A673 (cell line): ENCODE measurements at regions not wholly inside any gene's neighbourhood (a gene's known extent, or its start where the extent isn't known, plus 50 kb on each side); places are given as distances from the start of the nearest gene placed in this dataset.

Experiments used
- BruUV-seq: library from RNA; stranded (reverse); fragments of 400-500 nt; replicated peaks from 2 replicates; lab custom pipeline; 2021; lab: Mats Ljungman, UMichigan
- CTCF ChIA-PET: fragments of 300-600 bp; sonication (Branson Sonifier 250); formaldehyde crosslinking; loops from one replicate; lab custom pipeline; 2022; ENCODE audit warnings: antibody characterized with exemption; lab: Charles Lee
- POLR2A ChIA-PET: fragments of 300-600 bp; sonication (Branson Sonifier 250); formaldehyde crosslinking; loops from one replicate; lab custom pipeline; 2022; ENCODE audit warnings: antibody characterized with exemption; ENCODE audit not compliant: low non-redundant PET; lab: Charles Lee
- DNase-seq: peaks from one replicate; pipeline ENCODE4 v3.0.0-alpha.2; 2015; ENCODE audit warnings: low spot score
- H3K27ac ChIP-seq: fragments of 200-600 bp; sonication (generic); 2 replicates; pipeline ENCODE4 v1.5.1; 2016; ENCODE audit warnings: mixed run types, low read depth, mild to moderate bottlenecking, mixed read lengths, antibody characterized with exemption, low read length; ENCODE audit not compliant: poor library complexity, severe bottlenecking
- H3K27me3 ChIP-seq: fragments of 200-600 bp; sonication (generic); replicated peaks from 2 replicates; pipeline ENCODE4 v1.6.1; 2017; ENCODE audit warnings: mixed run types, low read depth, mild to moderate bottlenecking, mixed read lengths, antibody characterized with exemption, low read length; ENCODE audit not compliant: insufficient read depth, poor library complexity
- H3K36me3 ChIP-seq: fragments of 200-600 bp; sonication (generic); 2 replicates; pipeline ENCODE4 v1.6.1; 2016; ENCODE audit warnings: mixed run types, mild to moderate bottlenecking, mixed read lengths, antibody characterized with exemption, low read length; ENCODE audit not compliant: insufficient read depth, poor library complexity, severe bottlenecking
- H3K4me1 ChIP-seq: fragments of 200-600 bp; sonication (generic); 2 replicates; pipeline ENCODE4 v1.6.1; 2017; ENCODE audit warnings: mixed run types, mild to moderate bottlenecking, mixed read lengths, antibody characterized with exemption, low read length; ENCODE audit not compliant: insufficient read depth, poor library complexity, severe bottlenecking
- H3K4me3 ChIP-seq: fragments of 200-600 bp; sonication (generic); 2 replicates; pipeline ENCODE4 v1.5.1; 2016; ENCODE audit warnings: low read depth, mixed run types, mild to moderate bottlenecking, mixed read lengths, low read length; ENCODE audit not compliant: poor library complexity, severe bottlenecking
- H3K9me3 ChIP-seq: fragments of 200-600 bp; sonication (generic); 2 replicates; pipeline ENCODE4 v1.6.1; 2016; ENCODE audit warnings: mixed run types, low read depth, mild to moderate bottlenecking, mixed read lengths, antibody characterized with exemption, low read length; ENCODE audit not compliant: poor library complexity, severe bottlenecking
- EZH2 ChIP-seq: fragments of 200-600 bp; sonication (generic); IDR thresholded peaks from 2 replicates; pipeline ENCODE4 v1.6.1; 2017; ENCODE audit warnings: borderline replicate concordance, low read depth, mild to moderate bottlenecking, mixed read lengths, antibody characterized with exemption, low read length; ENCODE audit not compliant: poor library complexity, severe bottlenecking
- intact Hi-C: fragments of 100-400 bp; cut with micrococcal nuclease; formaldehyde crosslinking; loops from one replicate; pipeline ENCODE4 v1.10.0; 2022; ENCODE audit not compliant: unreplicated experiment
- TF ChIP-seq, protein P1 (sequence below): fragments of 300-800, 200-600 bp; sonication (generic); conservative IDR thresholded peaks from 2 replicates; pipeline ENCODE4 v1.5.1; 2017; ENCODE audit warnings: low read depth, mild to moderate bottlenecking, antibody characterized with exemption, low read length, moderate library complexity, mixed read lengths

GRCh38 chr15:37638691-37639090 is 295.7 kb upstream of the TMCO5A start:
- ChIA-PET CTCF (no interaction called here), POLR2A (no interaction called here)
- no peaks in the 10 kb centered on the region for H3K27me3 ChIP-seq
- H3K27ac ChIP-seq = no peak overlapping the region
- DNase-seq = no peak
- BruUV-seq = no TSS peak
- intact Hi-C loops = no loop called here
- H3K4me1 ChIP-seq = no peaks in the 10 kb centered on the region
- no peaks in the 10 kb centered on the region for H3K9me3 ChIP-seq
- TF ChIP-seq, protein P1, sequence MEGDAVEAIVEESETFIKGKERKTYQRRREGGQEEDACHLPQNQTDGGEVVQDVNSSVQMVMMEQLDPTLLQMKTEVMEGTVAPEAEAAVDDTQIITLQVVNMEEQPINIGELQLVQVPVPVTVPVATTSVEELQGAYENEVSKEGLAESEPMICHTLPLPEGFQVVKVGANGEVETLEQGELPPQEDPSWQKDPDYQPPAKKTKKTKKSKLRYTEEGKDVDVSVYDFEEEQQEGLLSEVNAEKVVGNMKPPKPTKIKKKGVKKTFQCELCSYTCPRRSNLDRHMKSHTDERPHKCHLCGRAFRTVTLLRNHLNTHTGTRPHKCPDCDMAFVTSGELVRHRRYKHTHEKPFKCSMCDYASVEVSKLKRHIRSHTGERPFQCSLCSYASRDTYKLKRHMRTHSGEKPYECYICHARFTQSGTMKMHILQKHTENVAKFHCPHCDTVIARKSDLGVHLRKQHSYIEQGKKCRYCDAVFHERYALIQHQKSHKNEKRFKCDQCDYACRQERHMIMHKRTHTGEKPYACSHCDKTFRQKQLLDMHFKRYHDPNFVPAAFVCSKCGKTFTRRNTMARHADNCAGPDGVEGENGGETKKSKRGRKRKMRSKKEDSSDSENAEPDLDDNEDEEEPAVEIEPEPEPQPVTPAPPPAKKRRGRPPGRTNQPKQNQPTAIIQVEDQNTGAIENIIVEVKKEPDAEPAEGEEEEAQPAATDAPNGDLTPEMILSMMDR = no peak
- no peak for TF ChIP-seq EZH2
- no peaks in the 10 kb centered on the region for H3K36me3 ChIP-seq
- H3K4me3 ChIP-seq = no peak overlapping the region

GRCh38 chr15:37652646-37653417 is 281.6 kb upstream of the TMCO5A start:
- Histone ChIP-seq H3K36me3 (no peaks in the 10 kb centered on the region), H3K4me1 (no peaks in the 10 kb centered on the region), H3K27me3 (no peaks in the 10 kb centered on the region), H3K9me3 (peaks cover 11% of the 10 kb centered on the region), H3K27ac (no peak overlapping the region), H3K4me3 (no peak overlapping the region)
- no TSS peak for BruUV-seq
- DNase-seq = no peak
- intact Hi-C loops = loop anchor here (10.0 kb wide), 2 partner anchors 62 to 178 kb away; no protein-coding TSS in a partner anchor
- ChIA-PET CTCF (no interaction called here), POLR2A (no interaction called here)
- TF ChIP-seq EZH2 = no peak
- TF ChIP-seq, protein P1 = no peak

GRCh38 chr15:37678124-37678523 is 256.3 kb upstream of the TMCO5A start:
- no peaks in the 10 kb centered on the region for H3K9me3 ChIP-seq
- no peak for DNase-seq
- no TSS peak for BruUV-seq
- TF ChIP-seq EZH2 = no peak
- TF ChIP-seq, protein P1 = no peak
- intact Hi-C loops = no loop called here
- CTCF ChIA-PET = no interaction called here
- POLR2A ChIA-PET = no interaction called here
- H3K4me1 ChIP-seq = no peaks in the 10 kb centered on the region
- H3K27ac ChIP-seq = no peak overlapping the region
- H3K4me3 ChIP-seq = no peak overlapping the region
- H3K36me3 ChIP-seq = no peaks in the 10 kb centered on the region
- H3K27me3 ChIP-seq = no peaks in the 10 kb centered on the region
